ENCODE measurements at regions not wholly inside any gene's neighbourhood (a gene's known extent, or its start where the extent isn't known, plus 50 kb on each side); places are given as distances from the start of the nearest gene placed in this dataset.

DNA sequence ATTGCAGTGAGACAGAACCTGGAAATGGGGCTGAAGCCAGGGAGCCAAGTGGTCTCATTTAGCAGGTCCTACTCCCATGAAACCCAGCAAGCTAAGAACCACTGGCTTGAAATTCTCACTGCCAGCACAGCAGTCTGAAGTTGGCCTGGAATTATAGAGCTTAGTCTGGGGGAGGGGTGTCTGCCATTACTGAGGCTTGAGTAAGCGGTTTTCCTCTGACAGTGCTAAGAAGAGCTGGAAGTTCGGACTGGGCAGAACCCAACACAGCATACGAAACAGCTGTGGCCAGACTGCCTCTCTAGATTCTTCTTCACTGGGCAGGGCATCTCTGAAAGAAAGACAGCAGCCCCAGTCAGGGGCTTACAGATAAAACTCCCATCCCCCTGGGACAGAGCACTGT lies 305.7 kb upstream of the SETBP1 start:
- H3K79me1 ChIP-seq (replicated peaks; ENCODE audit: low read length, poor library complexity, severe bottlenecking), result no peaks in the 10 kb centered on the region
- H3K4me2 ChIP-seq (ENCODE audit: low read length, poor library complexity, severe bottlenecking), result no peak overlapping the region
- no peak overlapping the region for H2BK5ac ChIP-seq (ENCODE audit: low read depth, low read length, poor library complexity, severe bottlenecking)
- H2BK12ac ChIP-seq (ENCODE audit: low read length in 2 of 2), result no peak overlapping the region
- H3K27ac ChIP-seq (ENCODE audit: low read length, poor library complexity, severe bottlenecking), result no peak overlapping the region
- H3K18ac ChIP-seq (ENCODE audit: low read depth in 1 of 2, low read length in 2 of 2), result no peak overlapping the region
- H2AK5ac ChIP-seq (ENCODE audit: low read length, severe bottlenecking), result no peak overlapping the region
- no peak overlapping the region for H3K4ac ChIP-seq (ENCODE audit: low read depth in 1 of 2, low read length in 2 of 2)
- H3K9ac ChIP-seq (ENCODE audit: low read length), result no peak overlapping the region
- H3K4me3 ChIP-seq (ENCODE audit: insufficient read depth in 1 of 2, low read depth in 1 of 2, low read length in 2 of 2), result no peak overlapping the region
- no peaks in the 10 kb centered on the region for H3K4me1 ChIP-seq (ENCODE audit: control insufficient read depth, insufficient read depth, low read depth, low read length)
- no peak overlapping the region for H4K8ac ChIP-seq (ENCODE audit: low read length)
- DNase-seq, result no peak
- H2BK15ac ChIP-seq (ENCODE audit: low read depth, poor library complexity, severe bottlenecking), result no peak overlapping the region
- H3K23ac ChIP-seq (ENCODE audit: low read length in 2 of 2), result no peak overlapping the region
- no peaks in the 10 kb centered on the region for H3K27me3 ChIP-seq (ENCODE audit: control insufficient read depth in 1 of 2, insufficient read depth in 1 of 2, low read length in 2 of 2)
- no peak overlapping the region for H2BK120ac ChIP-seq (ENCODE audit: low read depth, low read length)
- no peak overlapping the region for H2AFZ ChIP-seq (ENCODE audit: low read depth, low read length)
- H3K14ac ChIP-seq (ENCODE audit: low read length in 2 of 2), result no peak overlapping the region
- 100% methylated on average over 2 of the region's 3 CpGs for WGBS
- H3K36me3 ChIP-seq (ENCODE audit: control insufficient read depth in 1 of 2, insufficient read depth in 2 of 2, low read depth in 1 of 2, low read length in 2 of 2), result no peaks in the 10 kb centered on the region
- H4K91ac ChIP-seq (ENCODE audit: low read length), result no peak overlapping the region
- peaks cover 60% of the 10 kb centered on the region for H3K9me3 ChIP-seq (ENCODE audit: control insufficient read depth, low read length)

DNA sequence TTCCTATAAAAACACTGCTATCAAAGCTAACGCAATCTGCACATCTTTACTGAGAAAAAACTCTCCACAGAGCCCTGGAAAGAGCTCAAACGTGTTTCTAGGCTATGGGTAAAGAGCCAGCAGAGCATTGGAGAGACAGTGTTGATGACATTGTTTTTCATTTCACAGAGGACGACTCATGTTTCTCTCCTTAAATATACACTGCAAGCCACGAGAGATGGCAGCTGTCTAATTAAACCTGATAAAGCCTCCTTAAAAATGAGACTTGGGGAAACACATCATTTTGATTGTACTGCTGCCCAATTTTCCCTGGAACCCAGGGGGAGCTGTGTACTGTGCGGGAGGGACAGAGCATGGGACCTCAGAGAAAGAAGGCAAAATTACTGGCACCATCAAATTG lies 294.3 kb upstream of the SETBP1 start:
- H3K4me2 ChIP-seq (ENCODE audit: low read length, poor library complexity, severe bottlenecking), result no peak overlapping the region
- no peaks in the 10 kb centered on the region for H3K4me1 ChIP-seq (ENCODE audit: control insufficient read depth, insufficient read depth, low read depth, low read length)
- H4K91ac ChIP-seq (ENCODE audit: low read length), result no peak overlapping the region
- DNase-seq, result no peak
- H3K79me1 ChIP-seq (replicated peaks; ENCODE audit: low read length, poor library complexity, severe bottlenecking), result no peaks in the 10 kb centered on the region
- no peak overlapping the region for H3K18ac ChIP-seq (ENCODE audit: low read depth in 1 of 2, low read length in 2 of 2)
- no peak overlapping the region for H2BK5ac ChIP-seq (ENCODE audit: low read depth, low read length, poor library complexity, severe bottlenecking)
- no peak overlapping the region for H3K4ac ChIP-seq (ENCODE audit: low read depth in 1 of 2, low read length in 2 of 2)
- no peak overlapping the region for H2BK15ac ChIP-seq (ENCODE audit: low read depth, poor library complexity, severe bottlenecking)
- H3K9ac ChIP-seq (ENCODE audit: low read length), result no peak overlapping the region
- no peak overlapping the region for H3K23ac ChIP-seq (ENCODE audit: low read length in 2 of 2)
- 63% methylated on average over 4 of the region's 5 CpGs for WGBS
- no peak overlapping the region for H3K4me3 ChIP-seq (ENCODE audit: insufficient read depth in 1 of 2, low read depth in 1 of 2, low read length in 2 of 2)
- no peak overlapping the region for H2BK12ac ChIP-seq (ENCODE audit: low read length in 2 of 2)
- H2AK5ac ChIP-seq (ENCODE audit: low read length, severe bottlenecking), result no peak overlapping the region
- H3K27me3 ChIP-seq (ENCODE audit: control insufficient read depth in 1 of 2, insufficient read depth in 1 of 2, low read length in 2 of 2), result no peaks in the 10 kb centered on the region
- H3K14ac ChIP-seq (ENCODE audit: low read length in 2 of 2), result no peak overlapping the region
- no peaks in the 10 kb centered on the region for H3K36me3 ChIP-seq (ENCODE audit: control insufficient read depth in 1 of 2, insufficient read depth in 2 of 2, low read depth in 1 of 2, low read length in 2 of 2)
- H3K9me3 ChIP-seq (ENCODE audit: control insufficient read depth, low read length), result no peaks in the 10 kb centered on the region
- no peak overlapping the region for H4K8ac ChIP-seq (ENCODE audit: low read length)
- H2AFZ ChIP-seq (ENCODE audit: low read depth, low read length), result no peak overlapping the region
- H3K27ac ChIP-seq (ENCODE audit: low read length, poor library complexity, severe bottlenecking), result no peak overlapping the region
- H2BK120ac ChIP-seq (ENCODE audit: low read depth, low read length), result no peak overlapping the region

- Histone ChIP-seq H3K9ac (ENCODE audit: low read length) (no peak overlapping the region), H2AK5ac (ENCODE audit: low read length, severe bottlenecking) (no peak overlapping the region), H3K27me3 (ENCODE audit: control insufficient read depth in 1 of 2, insufficient read depth in 1 of 2, low read length in 2 of 2) (no peaks in the 10 kb centered on the region), H3K4me3 (ENCODE audit: insufficient read depth in 1 of 2, low read depth in 1 of 2, low read length in 2 of 2) (no peak overlapping the region), H3K9me3 (ENCODE audit: control insufficient read depth, low read length) (no peaks in the 10 kb centered on the region), H3K18ac (ENCODE audit: low read depth in 1 of 2, low read length in 2 of 2) (no peak overlapping the region), H3K14ac (ENCODE audit: low read length in 2 of 2) (no peak overlapping the region), H2BK12ac (ENCODE audit: low read length in 2 of 2) (no peak overlapping the region), H2BK15ac (ENCODE audit: low read depth, poor library complexity, severe bottlenecking) (no peak overlapping the region), H3K27ac (ENCODE audit: low read length, poor library complexity, severe bottlenecking) (no peak overlapping the region), H4K8ac (ENCODE audit: low read length) (no peak overlapping the region), H3K4me1 (ENCODE audit: control insufficient read depth, insufficient read depth, low read depth, low read length) (no peaks in the 10 kb centered on the region), H3K23ac (ENCODE audit: low read length in 2 of 2) (no peak overlapping the region), H2BK120ac (ENCODE audit: low read depth, low read length) (no peak overlapping the region), H3K4me2 (ENCODE audit: low read length, poor library complexity, severe bottlenecking) (no peak overlapping the region), H3K36me3 (ENCODE audit: control insufficient read depth in 1 of 2, insufficient read depth in 2 of 2, low read depth in 1 of 2, low read length in 2 of 2) (no peaks in the 10 kb centered on the region), H3K79me1 (replicated peaks; ENCODE audit: low read length, poor library complexity, severe bottlenecking) (no peaks in the 10 kb centered on the region), H2BK5ac (ENCODE audit: low read depth, low read length, poor library complexity, severe bottlenecking) (no peak overlapping the region), H2AFZ (ENCODE audit: low read depth, low read length) (no peak overlapping the region), H4K91ac (ENCODE audit: low read length) (no peak overlapping the region), H3K4ac (ENCODE audit: low read depth in 1 of 2, low read length in 2 of 2) (no peak overlapping the region)
- no CpG with 5 or more reads among the region's 2 CpGs for WGBS
- no peak for DNase-seq
These were observed 292.4 kb upstream of the SETBP1 start for GRCh38 chr18:44388329-44388728.

DNA sequence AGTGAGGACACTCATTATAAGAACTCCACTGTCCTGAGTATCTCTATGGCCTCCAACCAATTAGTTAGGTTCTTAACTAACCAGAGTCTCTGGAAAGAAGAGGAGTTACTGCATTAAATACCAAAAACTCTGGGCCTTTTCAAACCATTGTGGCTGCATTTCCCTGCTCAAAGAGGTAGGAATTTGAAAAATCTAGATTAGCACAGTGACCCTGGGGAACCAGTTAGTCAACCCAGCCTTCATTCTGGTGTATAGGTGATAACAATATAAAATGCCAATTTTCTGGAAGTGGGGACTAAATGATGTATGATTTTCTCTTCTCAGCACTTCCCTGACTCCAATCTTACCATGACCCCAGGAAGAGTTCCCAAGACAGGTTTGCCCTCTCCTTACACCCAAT lies 287.8 kb upstream of the SETBP1 start:
- Histone ChIP-seq H3K4me2 (ENCODE audit: low read length, poor library complexity, severe bottlenecking) (no peak overlapping the region), H4K91ac (ENCODE audit: low read length) (no peak overlapping the region), H3K18ac (ENCODE audit: low read depth in 1 of 2, low read length in 2 of 2) (no peak overlapping the region), H2BK5ac (ENCODE audit: low read depth, low read length, poor library complexity, severe bottlenecking) (no peak overlapping the region), H2BK120ac (ENCODE audit: low read depth, low read length) (no peak overlapping the region), H3K27ac (ENCODE audit: low read length, poor library complexity, severe bottlenecking) (no peak overlapping the region), H2AFZ (ENCODE audit: low read depth, low read length) (no peak overlapping the region), H3K4me3 (ENCODE audit: insufficient read depth in 1 of 2, low read depth in 1 of 2, low read length in 2 of 2) (no peak overlapping the region), H3K27me3 (ENCODE audit: control insufficient read depth in 1 of 2, insufficient read depth in 1 of 2, low read length in 2 of 2) (no peaks in the 10 kb centered on the region), H3K4ac (ENCODE audit: low read depth in 1 of 2, low read length in 2 of 2) (no peak overlapping the region), H4K8ac (ENCODE audit: low read length) (no peak overlapping the region), H3K36me3 (ENCODE audit: control insufficient read depth in 1 of 2, insufficient read depth in 2 of 2, low read depth in 1 of 2, low read length in 2 of 2) (no peaks in the 10 kb centered on the region), H2BK12ac (ENCODE audit: low read length in 2 of 2) (no peak overlapping the region), H2AK5ac (ENCODE audit: low read length, severe bottlenecking) (no peak overlapping the region), H3K9ac (ENCODE audit: low read length) (no peak overlapping the region), H3K14ac (ENCODE audit: low read length in 2 of 2) (no peak overlapping the region), H3K9me3 (ENCODE audit: control insufficient read depth, low read length) (no peaks in the 10 kb centered on the region), H3K23ac (ENCODE audit: low read length in 2 of 2) (no peak overlapping the region), H2BK15ac (ENCODE audit: low read depth, poor library complexity, severe bottlenecking) (no peak overlapping the region), H3K4me1 (ENCODE audit: control insufficient read depth, insufficient read depth, low read depth, low read length) (no peaks in the 10 kb centered on the region), H3K79me1 (replicated peaks; ENCODE audit: low read length, poor library complexity, severe bottlenecking) (no peaks in the 10 kb centered on the region)
- no peak for DNase-seq
